GM12875 (cell line): ENCODE measurements at regions not wholly inside any gene's neighbourhood (a gene's known extent, or its start where the extent isn't known, plus 50 kb on each side); places are given as distances from the start of the nearest gene placed in this dataset.

Experiments used
- H3K4me3 ChIP-seq: one replicate; pipeline ENCODE4 v1.5.1; 2011; ENCODE audit warnings: low read depth, low read length, control low read depth
- CTCF ChIP-seq: IDR thresholded peaks from 2 replicates; pipeline ENCODE4 v1.5.1; 2011; ENCODE audit warnings: low read depth, mild to moderate bottlenecking, control low read depth, inconsistent platforms, low read length, moderate library complexity, borderline replicate concordance; ENCODE audit not compliant: insufficient read depth

GRCh38 chr5:143732402-143732801 lies 79.6 kb upstream of the HMHB1 start:
- H3K4me3 ChIP-seq: no peak overlapping the region
- no peak for TF ChIP-seq CTCF

GRCh38 chr5:143730112-143730801 lies 81.7 kb upstream of the HMHB1 start:
- H3K4me3 ChIP-seq: no peak overlapping the region
- no peak for TF ChIP-seq CTCF

- no peak for TF ChIP-seq CTCF
- no peak overlapping the region for H3K4me3 ChIP-seq
These were observed 82.5 kb upstream of the HMHB1 start for GRCh38 chr5:143729334-143729946.

GRCh38 chr5:143723159-143723558 lies 88.8 kb upstream of the HMHB1 start:
- no peak for TF ChIP-seq CTCF
- no peak overlapping the region for H3K4me3 ChIP-seq

GRCh38 chr5:143721925-143722324 lies 90.0 kb upstream of the HMHB1 start:
- H3K4me3 ChIP-seq: no peak overlapping the region
- no peak for TF ChIP-seq CTCF

GRCh38 chr5:143720689-143721088 lies 91.3 kb upstream of the HMHB1 start:
- no peak for TF ChIP-seq CTCF
- H3K4me3 ChIP-seq: no peak overlapping the region

- no peak overlapping the region for H3K4me3 ChIP-seq
These were observed 94.6 kb upstream of the HMHB1 start for GRCh38 chr5:143717400-143717799.

More at GRCh38 chr5:143717400-143717799, 94.6 kb upstream of the HMHB1 start:
- TF ChIP-seq CTCF: no peak
